ENCODE measurements at regions not wholly inside any gene's neighbourhood (a gene's known extent, or its start where the extent isn't known, plus 50 kb on each side); places are given as distances from the start of the nearest gene placed in this dataset.

- peak in 1 of 11 donors; percentile 1 for DNase-seq (ENCODE audit: extremely low read depth in 1 of 11, low read depth in 9 of 11, low spot score in 4 of 11)
These were observed 601.2 kb upstream of the TYRP1 start for GRCh38 chr9:12091865-12092527.

- DNase-seq (ENCODE audit: extremely low read depth in 1 of 11, low read depth in 9 of 11, low spot score in 4 of 11), result no peak
These were observed 599.1 kb upstream of the TYRP1 start for GRCh38 chr9:12094046-12094445.

GRCh38 chr9:12095931-12096330, 597.3 kb upstream of the TYRP1 start:
- DNase-seq (ENCODE audit: extremely low read depth in 1 of 11, low read depth in 9 of 11, low spot score in 4 of 11), result peak in 1 of 11 donors; percentile 13

GRCh38 chr9:12133416-12133815, 559.8 kb upstream of the TYRP1 start:
- DNase-seq (ENCODE audit: extremely low read depth in 1 of 11, low read depth in 9 of 11, low spot score in 4 of 11), result no peak

GRCh38 chr9:12141422-12141821, 551.8 kb upstream of the TYRP1 start:
- no peak for DNase-seq (ENCODE audit: extremely low read depth in 1 of 11, low read depth in 9 of 11, low spot score in 4 of 11)

- DNase-seq (ENCODE audit: extremely low read depth in 1 of 11, low read depth in 9 of 11, low spot score in 4 of 11), result no peak
These were observed 537.6 kb upstream of the TYRP1 start for GRCh38 chr9:12155401-12156134.

- DNase-seq (ENCODE audit: extremely low read depth in 1 of 11, low read depth in 9 of 11, low spot score in 4 of 11), result no peak
These were observed 530.9 kb upstream of the TYRP1 start for GRCh38 chr9:12162181-12162815.

GRCh38 chr9:12163723-12164458, 529.3 kb upstream of the TYRP1 start:
- DNase-seq (ENCODE audit: extremely low read depth in 1 of 11, low read depth in 9 of 11, low spot score in 4 of 11), result no peak

GRCh38 chr9:12166518-12166917, 526.7 kb upstream of the TYRP1 start:
- no peak for DNase-seq (ENCODE audit: extremely low read depth in 1 of 11, low read depth in 9 of 11, low spot score in 4 of 11)

- no peak for DNase-seq (ENCODE audit: extremely low read depth in 1 of 11, low read depth in 9 of 11, low spot score in 4 of 11)
These were observed 522.7 kb upstream of the TYRP1 start for GRCh38 chr9:12170456-12170855.

GRCh38 chr9:12178634-12179033, 514.6 kb upstream of the TYRP1 start:
- DNase-seq (ENCODE audit: extremely low read depth in 1 of 11, low read depth in 9 of 11, low spot score in 4 of 11), result no peak

GRCh38 chr9:12182806-12183205, 510.4 kb upstream of the TYRP1 start:
- no peak for DNase-seq (ENCODE audit: extremely low read depth in 1 of 11, low read depth in 9 of 11, low spot score in 4 of 11)

- DNase-seq (ENCODE audit: extremely low read depth in 1 of 11, low read depth in 9 of 11, low spot score in 4 of 11), result no peak
These were observed 509.9 kb upstream of the TYRP1 start for GRCh38 chr9:12183321-12183720.

- DNase-seq (ENCODE audit: extremely low read depth in 1 of 11, low read depth in 9 of 11, low spot score in 4 of 11), result no peak
These were observed 507.3 kb upstream of the TYRP1 start for GRCh38 chr9:12185856-12186255.

- no peak for DNase-seq (ENCODE audit: extremely low read depth in 1 of 11, low read depth in 9 of 11, low spot score in 4 of 11)
These were observed 501.6 kb upstream of the TYRP1 start for GRCh38 chr9:12191630-12192029.

GRCh38 chr9:12194731-12195130, 498.5 kb upstream of the TYRP1 start:
- no peak for DNase-seq (ENCODE audit: extremely low read depth in 1 of 11, low read depth in 9 of 11, low spot score in 4 of 11)

GRCh38 chr9:12195456-12195855, 497.7 kb upstream of the TYRP1 start:
- DNase-seq (ENCODE audit: extremely low read depth in 1 of 11, low read depth in 9 of 11, low spot score in 4 of 11), result no peak

- DNase-seq (ENCODE audit: extremely low read depth in 1 of 11, low read depth in 9 of 11, low spot score in 4 of 11), result no peak
These were observed 488.7 kb upstream of the TYRP1 start for GRCh38 chr9:12204512-12204911.

GRCh38 chr9:12212860-12213259, 480.3 kb upstream of the TYRP1 start:
- no peak for DNase-seq (ENCODE audit: extremely low read depth in 1 of 11, low read depth in 9 of 11, low spot score in 4 of 11)

GRCh38 chr9:12221470-12221869, 471.7 kb upstream of the TYRP1 start:
- no peak for DNase-seq (ENCODE audit: extremely low read depth in 1 of 11, low read depth in 9 of 11, low spot score in 4 of 11)

Measured in renal cortex interstitium (tissue), 11 donors.